IPS-20b (cell line): ENCODE measurements at regions not wholly inside any gene's neighbourhood (a gene's known extent, or its start where the extent isn't known, plus 50 kb on each side); places are given as distances from the start of the nearest gene placed in this dataset.
"Not testable (repeated sequence)": the region's sequence is repeated elsewhere in the genome, so short reads cannot be mapped to it uniquely, and the experiment has no call there.

ENCODE experiments used
- H3K27ac ChIP-seq: one replicate; pipeline ENCODE4 v1.5.1; 2013; ENCODE audit warnings: low read length
- H3K27me3 ChIP-seq: 2 replicates; pipeline ENCODE4 v1.6.1; 2013; ENCODE audit warnings: mild to moderate bottlenecking, low read length, inconsistent platforms; ENCODE audit not compliant: insufficient read depth
- H3K36me3 ChIP-seq: 2 replicates; pipeline ENCODE4 v1.6.1; 2013; ENCODE audit warnings: low read depth, mild to moderate bottlenecking, inconsistent platforms, low read length, moderate library complexity; ENCODE audit not compliant: insufficient read depth
- H3K4me1 ChIP-seq: 2 replicates; pipeline ENCODE4 v1.6.1; 2013; ENCODE audit warnings: mild to moderate bottlenecking, control low read depth, inconsistent platforms, low read length, moderate library complexity; ENCODE audit not compliant: insufficient read depth
- H3K4me3 ChIP-seq: 2 replicates; pipeline ENCODE4 v1.5.1; 2013; ENCODE audit warnings: mild to moderate bottlenecking, low read length, inconsistent platforms
- H3K9ac ChIP-seq: 2 replicates; pipeline ENCODE4 v1.6.1; 2013; ENCODE audit warnings: low read depth, mild to moderate bottlenecking, inconsistent platforms, low read length, moderate library complexity
- H3K9me3 ChIP-seq: 2 replicates; pipeline ENCODE4 v1.6.1; 2013; ENCODE audit warnings: mild to moderate bottlenecking, low read depth, low read length, inconsistent platforms; ENCODE audit not compliant: insufficient read depth

- H3K27ac ChIP-seq, H3K4me1 ChIP-seq, H3K36me3 ChIP-seq, H3K27me3 ChIP-seq, H3K9me3 ChIP-seq, H3K9ac ChIP-seq, H3K4me3 ChIP-seq: not testable (repeated sequence)
These were observed 1623.9 kb upstream of the GOT2 start for GRCh38 chr16:60357876-60358522.

- H3K27me3 ChIP-seq: no peaks in the 10 kb centered on the region
- H3K4me1 ChIP-seq: no peaks in the 10 kb centered on the region
- no peak overlapping the region for H3K4me3 ChIP-seq
- H3K36me3 ChIP-seq: no peaks in the 10 kb centered on the region
- H3K27ac ChIP-seq: no peak overlapping the region
- H3K9ac ChIP-seq: no peak overlapping the region
- H3K9me3 ChIP-seq: no peaks in the 10 kb centered on the region
These were observed 1612.1 kb upstream of the GOT2 start for GRCh38 chr16:60346256-60346655.

GRCh38 chr16:60337671-60338070 is 1603.6 kb upstream of the GOT2 start:
- no peaks in the 10 kb centered on the region for H3K9me3 ChIP-seq
- H3K27me3 ChIP-seq: no peaks in the 10 kb centered on the region
- H3K27ac ChIP-seq: no peak overlapping the region
- H3K4me3 ChIP-seq: no peak overlapping the region
- no peaks in the 10 kb centered on the region for H3K36me3 ChIP-seq
- H3K9ac ChIP-seq: no peak overlapping the region
- H3K4me1 ChIP-seq: no peaks in the 10 kb centered on the region

- Histone ChIP-seq H3K27ac (no peak overlapping the region), H3K4me1 (no peaks in the 10 kb centered on the region), H3K27me3 (no peaks in the 10 kb centered on the region), H3K9me3 (no peaks in the 10 kb centered on the region), H3K36me3 (no peaks in the 10 kb centered on the region), H3K9ac (no peak overlapping the region), H3K4me3 (no peak overlapping the region)
These were observed 1597.1 kb upstream of the GOT2 start for GRCh38 chr16:60331168-60331567.

- H3K9ac ChIP-seq: no peak overlapping the region
- no peaks in the 10 kb centered on the region for H3K9me3 ChIP-seq
- no peaks in the 10 kb centered on the region for H3K36me3 ChIP-seq
- H3K4me1 ChIP-seq: no peaks in the 10 kb centered on the region
- no peak overlapping the region for H3K4me3 ChIP-seq
- no peak overlapping the region for H3K27ac ChIP-seq
- no peaks in the 10 kb centered on the region for H3K27me3 ChIP-seq
These were observed 1595.0 kb upstream of the GOT2 start for GRCh38 chr16:60329108-60329507.

GRCh38 chr16:60328152-60328551 is 1594.0 kb upstream of the GOT2 start:
- Histone ChIP-seq H3K9ac (no peak overlapping the region), H3K27me3 (no peaks in the 10 kb centered on the region), H3K4me1 (no peaks in the 10 kb centered on the region), H3K9me3 (no peaks in the 10 kb centered on the region), H3K36me3 (no peaks in the 10 kb centered on the region), H3K27ac (no peak overlapping the region), H3K4me3 (no peak overlapping the region)

- Histone ChIP-seq H3K4me1 (no peaks in the 10 kb centered on the region; the same call in 1 of the 2 replicates), H3K36me3 (no peaks in the 10 kb centered on the region), H3K9me3 (no peaks in the 10 kb centered on the region), H3K9ac (no peak overlapping the region), H3K4me3 (no peak overlapping the region), H3K27me3 (no peaks in the 10 kb centered on the region), H3K27ac (no peak overlapping the region)
These were observed 1584.4 kb upstream of the GOT2 start for GRCh38 chr16:60318486-60318885.

- Histone ChIP-seq H3K27me3 (no peaks in the 10 kb centered on the region), H3K36me3 (no peaks in the 10 kb centered on the region), H3K27ac (no peak overlapping the region), H3K9me3 (no peaks in the 10 kb centered on the region; the same call in 1 of the 2 replicates), H3K4me3 (no peak overlapping the region), H3K9ac (no peak overlapping the region), H3K4me1 (peaks cover 6% of the 10 kb centered on the region; the same call in 1 of the 2 replicates)
These were observed 1576.8 kb upstream of the GOT2 start for GRCh38 chr16:60310846-60311445.

GRCh38 chr16:60304720-60305119 is 1570.6 kb upstream of the GOT2 start:
- no peaks in the 10 kb centered on the region for H3K4me1 ChIP-seq
- no peak overlapping the region for H3K9ac ChIP-seq
- no peaks in the 10 kb centered on the region for H3K27me3 ChIP-seq
- H3K9me3 ChIP-seq: no peaks in the 10 kb centered on the region; the same call in 1 of the 2 replicates
- no peak overlapping the region for H3K4me3 ChIP-seq
- no peak overlapping the region for H3K27ac ChIP-seq
- no peaks in the 10 kb centered on the region for H3K36me3 ChIP-seq

- Histone ChIP-seq H3K9ac (no peak overlapping the region), H3K36me3 (no peaks in the 10 kb centered on the region), H3K9me3 (no peaks in the 10 kb centered on the region; the same call in 1 of the 2 replicates), H3K4me1 (no peaks in the 10 kb centered on the region), H3K4me3 (no peak overlapping the region), H3K27ac (no peak overlapping the region), H3K27me3 (no peaks in the 10 kb centered on the region)
These were observed 1570.0 kb upstream of the GOT2 start for GRCh38 chr16:60304066-60304465.

- Histone ChIP-seq H3K27me3 (no peaks in the 10 kb centered on the region), H3K9ac (no peak overlapping the region), H3K36me3 (no peaks in the 10 kb centered on the region), H3K4me3 (no peak overlapping the region), H3K4me1 (no peaks in the 10 kb centered on the region), H3K27ac (no peak overlapping the region), H3K9me3 (no peaks in the 10 kb centered on the region)
These were observed 1568.6 kb upstream of the GOT2 start for GRCh38 chr16:60302676-60303075.

- Histone ChIP-seq H3K9ac (no peak overlapping the region), H3K9me3 (no peaks in the 10 kb centered on the region), H3K36me3 (no peaks in the 10 kb centered on the region), H3K27ac (no peak overlapping the region), H3K4me3 (no peak overlapping the region), H3K27me3 (no peaks in the 10 kb centered on the region), H3K4me1 (no peaks in the 10 kb centered on the region)
These were observed 1568.1 kb upstream of the GOT2 start for GRCh38 chr16:60302261-60302660.
